ENCODE measurements at regions not wholly inside any gene's neighbourhood (a gene's known extent, or its start where the extent isn't known, plus 50 kb on each side); places are given as distances from the start of the nearest gene placed in this dataset.

GRCh38 chr9:16025627-16026026 lies 472.8 kb downstream of the CCDC171 start:
- no peak for DNase-seq (ENCODE audit: low read depth)

GRCh38 chr9:16026886-16027285 lies 474.0 kb downstream of the CCDC171 start:
- no peak for DNase-seq (ENCODE audit: low read depth)

- no peak for DNase-seq (ENCODE audit: low read depth)
Measured at GRCh38 chr9:16028548-16028947, 475.7 kb downstream of the CCDC171 start.

GRCh38 chr9:16029046-16029615 lies 476.3 kb downstream of the CCDC171 start:
- no peak for DNase-seq (ENCODE audit: low read depth)

GRCh38 chr9:16029796-16030363 lies 477.0 kb downstream of the CCDC171 start:
- DNase-seq (ENCODE audit: low read depth) = no peak

- DNase-seq (ENCODE audit: low read depth) = no peak
Measured at GRCh38 chr9:16030528-16031185, 477.8 kb downstream of the CCDC171 start.

GRCh38 chr9:16031486-16031885 lies 478.6 kb downstream of the CCDC171 start:
- DNase-seq (ENCODE audit: low read depth) = no peak

- DNase-seq (ENCODE audit: low read depth) = no peak
Measured at GRCh38 chr9:16031971-16032370, 479.1 kb downstream of the CCDC171 start.

GRCh38 chr9:16032799-16033198 lies 480.0 kb downstream of the CCDC171 start:
- no peak for DNase-seq (ENCODE audit: low read depth)

- DNase-seq (ENCODE audit: low read depth) = no peak
Measured at GRCh38 chr9:16033253-16033652, 480.4 kb downstream of the CCDC171 start.

- no peak for DNase-seq (ENCODE audit: low read depth)
Measured at GRCh38 chr9:16033921-16034691, 481.3 kb downstream of the CCDC171 start.

- no peak for DNase-seq (ENCODE audit: low read depth)
Measured at GRCh38 chr9:16039218-16039987, 486.6 kb downstream of the CCDC171 start.

GRCh38 chr9:16039988-16040761 lies 487.3 kb downstream of the CCDC171 start:
- no peak for DNase-seq (ENCODE audit: low read depth)

- DNase-seq (ENCODE audit: low read depth) = no peak
Measured at GRCh38 chr9:16043756-16044578, 491.1 kb downstream of the CCDC171 start.

- no peak for DNase-seq (ENCODE audit: low read depth)
Measured at GRCh38 chr9:16044579-16044881, 491.7 kb downstream of the CCDC171 start.

- DNase-seq (ENCODE audit: low read depth) = no peak
Measured at GRCh38 chr9:16045651-16046280, 492.9 kb downstream of the CCDC171 start.

GRCh38 chr9:16046713-16047112 lies 493.9 kb downstream of the CCDC171 start:
- no peak for DNase-seq (ENCODE audit: low read depth)

GRCh38 chr9:16048129-16048528 lies 495.3 kb downstream of the CCDC171 start:
- DNase-seq (ENCODE audit: low read depth) = no peak

- no peak for DNase-seq (ENCODE audit: low read depth)
Measured at GRCh38 chr9:16052146-16052545, 499.3 kb downstream of the CCDC171 start.
